ENCODE measurements at regions not wholly inside any gene's neighbourhood (a gene's known extent, or its start where the extent isn't known, plus 50 kb on each side); places are given as distances from the start of the nearest gene placed in this dataset.

DNA sequence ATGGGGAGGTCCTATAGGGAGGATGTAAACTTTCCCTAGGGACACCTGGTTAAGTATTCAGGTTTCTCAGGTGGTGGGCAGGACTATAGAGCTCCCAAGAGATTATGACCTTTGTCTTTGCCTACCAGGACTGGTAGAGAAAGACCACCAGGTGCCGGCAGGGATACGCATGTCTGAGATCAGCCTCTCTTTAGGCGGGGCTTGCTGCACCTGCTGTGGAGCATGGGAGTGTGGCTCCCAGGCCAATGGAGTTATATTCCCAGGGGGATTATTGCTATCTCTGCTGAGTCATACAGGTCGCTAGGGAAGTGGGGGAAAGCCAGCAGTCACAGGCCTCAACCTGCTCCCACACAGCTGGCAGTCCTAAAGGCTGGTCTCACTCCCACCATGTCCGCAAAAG, 280.5 kb upstream of the MMS22L start:
- intact Hi-C loops (cut with micrococcal nuclease) = no loop called here
- Histone ChIP-seq H3K27ac (ENCODE audit: low read depth, low read length) (no peak overlapping the region), H3K36me3 (ENCODE audit: insufficient read depth, low read length) (no peaks in the 10 kb centered on the region), H3K4me3 (ENCODE audit: low read length in 2 of 2) (no peak overlapping the region), H3K27me3 (ENCODE audit: insufficient read depth, low read length) (no peaks in the 10 kb centered on the region), H3K4me1 (ENCODE audit: insufficient read depth, low read length) (no peaks in the 10 kb centered on the region), H3K9me3 (ENCODE audit: control insufficient read depth in 1 of 2, low read length in 2 of 2) (no peaks in the 10 kb centered on the region)
- Mint-ChIP-seq H3K36me3 (no peaks in the 10 kb centered on the region), H3K27ac (peak overlapping the region in 1 of 7 donors; percentile 69), H3K9me3 (peaks cover 0 to 4% (median 0%) of the 10 kb centered on the region in 8 donors), H3K27me3 (no peaks in the 10 kb centered on the region), H3K4me3 (no peak overlapping the region), H3K4me1 (no peaks in the 10 kb centered on the region)
- no peak for DNase-seq
- CTCF ChIA-PET (ENCODE audit: partially characterized antibody) = no interaction called here
- POLR2A ChIA-PET (ENCODE audit: partially characterized antibody) = no interaction called here

DNA sequence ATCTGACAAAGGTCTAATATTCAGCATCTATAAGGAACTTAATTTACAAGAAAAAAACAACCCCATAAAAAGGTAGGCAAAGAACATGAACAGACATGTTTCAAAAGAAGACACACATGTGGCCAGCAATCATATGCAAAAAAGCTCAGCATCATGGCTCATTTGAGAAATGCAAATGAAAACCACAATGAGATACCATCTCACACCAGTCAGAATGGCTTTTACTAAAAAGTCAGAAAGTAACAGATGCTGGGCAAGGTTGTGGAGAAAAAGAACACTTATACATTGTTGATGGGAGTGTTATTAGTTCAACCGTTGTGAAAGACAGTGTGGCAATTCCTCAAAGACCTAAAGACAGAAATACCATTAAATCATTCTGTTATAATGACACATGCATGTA, 289.9 kb upstream of the MMS22L start:
- H3K27ac Mint-ChIP-seq = no peak overlapping the region
- H3K36me3 Mint-ChIP-seq = no peaks in the 10 kb centered on the region
- Histone ChIP-seq H3K9me3 (ENCODE audit: control insufficient read depth in 1 of 2, low read length in 2 of 2) (no peaks in the 10 kb centered on the region), H3K4me3 (ENCODE audit: low read length in 2 of 2) (no peak overlapping the region), H3K36me3 (ENCODE audit: insufficient read depth, low read length) (no peaks in the 10 kb centered on the region), H3K27me3 (ENCODE audit: insufficient read depth, low read length) (no peaks in the 10 kb centered on the region), H3K27ac (ENCODE audit: low read depth, low read length) (no peak overlapping the region), H3K4me1 (ENCODE audit: insufficient read depth, low read length) (no peaks in the 10 kb centered on the region)
- H3K27me3 Mint-ChIP-seq = no peaks in the 10 kb centered on the region
- intact Hi-C loops (cut with micrococcal nuclease) = no loop called here
- H3K9me3 Mint-ChIP-seq = peaks cover 0 to 3% (median 0%) of the 10 kb centered on the region in 8 donors
- no peak for DNase-seq
- POLR2A ChIA-PET (ENCODE audit: partially characterized antibody) = no interaction called here
- CTCF ChIA-PET (ENCODE audit: partially characterized antibody) = no interaction called here
- no peak overlapping the region for H3K4me3 Mint-ChIP-seq
- H3K4me1 Mint-ChIP-seq = no peaks in the 10 kb centered on the region

DNA sequence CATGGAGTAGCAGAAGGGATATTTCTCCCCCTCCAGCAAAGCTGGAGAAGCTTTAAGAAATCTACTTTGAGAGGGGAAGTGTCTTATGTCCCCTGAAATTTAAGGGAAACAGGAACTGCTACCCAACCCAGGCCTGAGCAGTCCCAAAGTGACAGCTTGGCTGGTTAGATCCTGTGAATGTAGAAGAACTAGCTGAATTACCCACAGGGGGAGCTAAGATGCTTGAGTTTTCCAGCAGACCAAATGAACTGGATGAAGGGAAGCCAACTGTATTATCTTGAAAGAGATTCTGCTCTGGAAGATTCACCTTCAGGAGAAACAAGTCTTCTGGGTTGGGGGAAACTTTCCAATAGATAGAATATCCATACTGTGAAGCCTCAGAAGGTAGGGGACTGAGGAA, 303.3 kb upstream of the MMS22L start:
- H3K27ac Mint-ChIP-seq = no peak overlapping the region
- DNase-seq = no peak
- intact Hi-C loops (cut with micrococcal nuclease) = no loop called here
- H3K36me3 ChIP-seq (ENCODE audit: insufficient read depth, low read length) = no peaks in the 10 kb centered on the region
- H3K9me3 ChIP-seq (ENCODE audit: control insufficient read depth in 1 of 2, low read length in 2 of 2) = no peaks in the 10 kb centered on the region
- CTCF ChIA-PET (ENCODE audit: partially characterized antibody) = no interaction called here
- H3K36me3 Mint-ChIP-seq = no peaks in the 10 kb centered on the region
- no peaks in the 10 kb centered on the region for H3K27me3 ChIP-seq (ENCODE audit: insufficient read depth, low read length)
- peaks cover 0 to 4% (median 0%) of the 10 kb centered on the region in 8 donors for H3K9me3 Mint-ChIP-seq
- no peaks in the 10 kb centered on the region for H3K27me3 Mint-ChIP-seq
- H3K4me3 Mint-ChIP-seq = no peak overlapping the region
- POLR2A ChIA-PET (ENCODE audit: partially characterized antibody) = no interaction called here
- H3K27ac ChIP-seq (ENCODE audit: low read depth, low read length) = no peak overlapping the region
- H3K4me1 ChIP-seq (ENCODE audit: insufficient read depth, low read length) = no peaks in the 10 kb centered on the region
- no peak overlapping the region for H3K4me3 ChIP-seq (ENCODE audit: low read length in 2 of 2)
- H3K4me1 Mint-ChIP-seq = no peaks in the 10 kb centered on the region

DNA sequence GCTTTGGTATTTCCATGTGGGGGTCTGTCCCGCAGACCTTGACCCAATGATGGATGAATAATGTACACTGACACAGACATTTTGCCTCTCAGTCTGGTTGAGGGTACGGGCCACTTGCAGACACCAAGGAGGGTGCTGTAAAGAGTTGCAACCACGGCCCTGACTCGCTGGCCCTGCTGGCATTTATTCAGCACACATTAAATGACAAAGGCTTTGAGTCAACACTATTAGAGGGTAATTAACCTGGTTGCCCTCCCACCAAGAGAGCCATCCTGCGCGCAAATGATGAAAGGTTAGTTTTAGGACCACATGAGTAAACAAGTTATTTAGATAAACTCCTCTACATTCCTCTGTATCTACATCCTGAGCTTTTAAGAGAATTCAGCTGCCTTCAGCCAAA, 308.9 kb upstream of the MMS22L start:
- DNase-seq = no peak
- no peaks in the 10 kb centered on the region for H3K36me3 Mint-ChIP-seq
- Histone ChIP-seq H3K27ac (ENCODE audit: low read depth, low read length) (no peak overlapping the region), H3K4me3 (ENCODE audit: low read length in 2 of 2) (no peak overlapping the region), H3K4me1 (ENCODE audit: insufficient read depth, low read length) (no peaks in the 10 kb centered on the region), H3K9me3 (ENCODE audit: control insufficient read depth in 1 of 2, low read length in 2 of 2) (no peaks in the 10 kb centered on the region), H3K27me3 (ENCODE audit: insufficient read depth, low read length) (no peaks in the 10 kb centered on the region), H3K36me3 (ENCODE audit: insufficient read depth, low read length) (no peaks in the 10 kb centered on the region)
- ChIA-PET CTCF (ENCODE audit: partially characterized antibody) (no interaction called here), POLR2A (ENCODE audit: partially characterized antibody) (no interaction called here)
- H3K27ac Mint-ChIP-seq = no peak overlapping the region
- intact Hi-C loops (cut with micrococcal nuclease) = no loop called here
- H3K4me1 Mint-ChIP-seq = no peaks in the 10 kb centered on the region
- H3K9me3 Mint-ChIP-seq = no peaks in the 10 kb centered on the region
- H3K4me3 Mint-ChIP-seq = no peak overlapping the region
- no peaks in the 10 kb centered on the region for H3K27me3 Mint-ChIP-seq

DNA sequence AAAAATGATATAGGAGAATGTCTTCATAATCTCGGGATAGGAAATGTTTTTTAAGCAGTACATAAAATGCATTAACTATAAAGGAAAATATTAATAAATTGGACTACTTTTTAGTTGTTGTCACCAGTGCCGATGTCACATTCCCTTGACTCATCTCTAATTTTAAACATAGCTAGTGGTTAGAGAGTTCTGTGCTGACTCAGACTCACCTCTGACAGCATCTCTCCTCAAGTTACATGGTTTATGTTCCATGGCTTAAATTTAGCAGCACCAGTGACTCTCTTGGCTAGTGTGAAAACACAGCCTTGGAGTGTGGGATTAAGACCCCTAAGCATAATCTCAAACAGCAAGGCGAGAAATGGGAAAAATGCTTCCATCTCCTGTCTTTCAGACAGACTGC, 311.8 kb upstream of the MMS22L start:
- Histone ChIP-seq H3K4me1 (ENCODE audit: insufficient read depth, low read length) (no peaks in the 10 kb centered on the region), H3K4me3 (ENCODE audit: low read length in 2 of 2) (no peak overlapping the region), H3K27me3 (ENCODE audit: insufficient read depth, low read length) (no peaks in the 10 kb centered on the region), H3K9me3 (ENCODE audit: control insufficient read depth in 1 of 2, low read length in 2 of 2) (no peaks in the 10 kb centered on the region), H3K27ac (ENCODE audit: low read depth, low read length) (no peak overlapping the region), H3K36me3 (ENCODE audit: insufficient read depth, low read length) (no peaks in the 10 kb centered on the region)
- no peaks in the 10 kb centered on the region for H3K27me3 Mint-ChIP-seq
- no peaks in the 10 kb centered on the region for H3K9me3 Mint-ChIP-seq
- POLR2A ChIA-PET (ENCODE audit: partially characterized antibody) = no interaction called here
- no peaks in the 10 kb centered on the region for H3K4me1 Mint-ChIP-seq
- intact Hi-C loops (cut with micrococcal nuclease) = no loop called here
- CTCF ChIA-PET (ENCODE audit: partially characterized antibody) = no interaction called here
- no peak overlapping the region for H3K4me3 Mint-ChIP-seq
- DNase-seq = no peak
- H3K36me3 Mint-ChIP-seq = no peaks in the 10 kb centered on the region
- H3K27ac Mint-ChIP-seq = no peak overlapping the region

DNA sequence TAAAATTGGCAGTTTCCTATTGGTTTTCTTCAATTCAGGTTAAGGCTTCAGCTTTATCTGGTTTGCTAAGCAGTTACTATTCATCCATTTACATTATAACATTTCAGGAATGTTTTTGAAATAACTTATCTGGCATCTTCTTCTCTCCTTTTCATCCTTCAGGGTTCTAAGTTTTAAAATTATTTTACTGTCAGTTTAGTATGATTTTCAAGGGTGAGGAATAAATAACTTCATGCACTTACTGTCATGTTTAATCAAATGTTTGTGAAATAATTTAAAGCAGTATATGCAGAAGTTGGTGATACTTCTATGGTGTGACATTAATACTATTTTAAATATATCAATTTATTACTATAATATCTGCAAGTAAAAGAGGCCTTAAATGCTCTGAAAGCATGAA, 338.1 kb upstream of the MMS22L start:
- no peak for DNase-seq
- no peaks in the 10 kb centered on the region for H3K36me3 Mint-ChIP-seq
- no peaks in the 10 kb centered on the region for H3K9me3 ChIP-seq (ENCODE audit: control insufficient read depth in 1 of 2, low read length in 2 of 2)
- H3K27ac Mint-ChIP-seq = no peak overlapping the region
- intact Hi-C loops (cut with micrococcal nuclease) = no loop called here
- H3K4me1 Mint-ChIP-seq = no peaks in the 10 kb centered on the region
- H3K4me3 ChIP-seq (ENCODE audit: low read length in 2 of 2) = no peak overlapping the region
- H3K4me3 Mint-ChIP-seq = no peak overlapping the region
- H3K9me3 Mint-ChIP-seq = peaks cover 0 to 2% (median 0%) of the 10 kb centered on the region in 8 donors
- H3K4me1 ChIP-seq (ENCODE audit: insufficient read depth, low read length) = no peaks in the 10 kb centered on the region
- H3K27me3 ChIP-seq (ENCODE audit: insufficient read depth, low read length) = no peaks in the 10 kb centered on the region
- ChIA-PET CTCF (ENCODE audit: partially characterized antibody) (no interaction called here), POLR2A (ENCODE audit: partially characterized antibody) (no interaction called here)
- H3K36me3 ChIP-seq (ENCODE audit: insufficient read depth, low read length) = no peaks in the 10 kb centered on the region
- H3K27me3 Mint-ChIP-seq = no peaks in the 10 kb centered on the region
- no peak overlapping the region for H3K27ac ChIP-seq (ENCODE audit: low read depth, low read length)

DNA sequence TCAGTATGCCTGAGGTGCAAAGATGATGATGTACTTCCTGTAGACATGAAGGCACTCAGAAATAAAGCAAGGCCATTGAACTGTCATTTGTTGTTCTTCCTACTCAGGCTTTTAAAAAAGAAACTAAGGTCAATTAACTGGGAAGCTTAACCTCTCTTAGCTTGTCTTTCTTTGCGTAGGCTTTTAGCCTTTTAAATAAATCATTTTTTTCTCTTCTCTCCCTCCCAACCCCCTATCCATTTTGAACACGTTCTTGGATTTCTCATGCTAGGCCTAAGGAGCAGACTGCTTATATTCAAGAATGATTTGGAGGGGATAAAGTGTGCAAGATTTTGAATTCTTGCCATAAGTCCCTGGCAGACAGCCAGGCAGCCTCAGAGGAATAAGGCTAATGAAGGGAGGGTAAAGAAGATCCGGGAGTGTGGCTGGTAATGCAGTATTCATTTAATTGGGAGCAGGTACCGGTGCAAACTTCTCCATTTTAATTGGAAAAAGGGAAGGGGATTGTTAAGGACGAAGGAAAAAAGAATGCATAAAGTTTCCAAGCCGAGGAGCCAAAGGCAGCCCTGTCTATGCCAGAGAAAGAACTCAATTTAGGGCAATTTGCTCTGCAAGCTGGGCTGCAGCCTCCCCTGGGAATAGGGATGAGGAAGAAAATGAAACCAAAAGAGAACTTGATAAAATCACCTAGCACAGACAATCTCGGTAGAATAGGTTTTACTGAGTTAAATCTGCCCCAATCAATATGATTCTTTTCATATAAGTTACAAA, 343.8 kb upstream of the MMS22L start:
- Mint-ChIP-seq H3K4me1 (no peaks in the 10 kb centered on the region), H3K36me3 (no peaks in the 10 kb centered on the region)
- CTCF ChIA-PET (ENCODE audit: partially characterized antibody) = no interaction called here

DNA sequence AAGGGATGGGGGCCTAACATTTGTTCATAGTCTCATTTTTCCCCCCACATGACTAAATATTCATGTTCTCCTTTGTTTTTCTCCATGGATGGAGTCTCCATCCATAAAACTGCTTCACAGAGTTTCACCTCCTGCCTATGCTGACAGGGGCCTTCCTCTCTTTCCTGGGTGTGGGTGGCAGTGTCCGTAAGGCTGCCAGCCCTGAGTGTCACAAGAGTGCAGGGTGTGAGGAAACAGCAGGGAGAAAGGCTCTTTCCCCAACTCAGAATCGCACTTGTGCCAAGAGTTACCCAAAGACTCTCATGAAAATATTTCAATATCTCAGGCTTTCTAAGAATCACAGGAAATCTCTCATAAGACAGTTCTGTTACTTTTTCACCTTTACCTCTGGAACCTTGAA, 346.2 kb upstream of the MMS22L start:
- no peaks in the 10 kb centered on the region for H3K27me3 Mint-ChIP-seq
- no peak overlapping the region for H3K4me3 ChIP-seq (ENCODE audit: low read length in 2 of 2)

More for the DNA sequence above, 343.8 kb upstream of the MMS22L start:
- Mint-ChIP-seq H3K27me3 (no peaks in the 10 kb centered on the region), H3K9me3 (peaks cover 0 to 2% (median 0%) of the 10 kb centered on the region in 8 donors), H3K27ac (no peak overlapping the region), H3K4me3 (no peak overlapping the region)
- DNase-seq = no peak
- no peak overlapping the region for H3K4me3 ChIP-seq (ENCODE audit: low read length in 2 of 2)
- H3K27me3 ChIP-seq (ENCODE audit: insufficient read depth, low read length) = no peaks in the 10 kb centered on the region
- no peaks in the 10 kb centered on the region for H3K4me1 ChIP-seq (ENCODE audit: insufficient read depth, low read length)
- POLR2A ChIA-PET (ENCODE audit: partially characterized antibody) = no interaction called here
- intact Hi-C loops (cut with micrococcal nuclease) = no loop called here
- H3K36me3 ChIP-seq (ENCODE audit: insufficient read depth, low read length) = no peaks in the 10 kb centered on the region
- H3K9me3 ChIP-seq (ENCODE audit: control insufficient read depth in 1 of 2, low read length in 2 of 2) = no peaks in the 10 kb centered on the region
- H3K27ac ChIP-seq (ENCODE audit: low read depth, low read length) = no peak overlapping the region

More for the DNA sequence above, 346.2 kb upstream of the MMS22L start:
- no peak for DNase-seq
- H3K36me3 ChIP-seq (ENCODE audit: insufficient read depth, low read length) = no peaks in the 10 kb centered on the region
- H3K9me3 Mint-ChIP-seq = peaks cover 0 to 2% (median 0%) of the 10 kb centered on the region in 8 donors
- H3K4me3 Mint-ChIP-seq = no peak overlapping the region
- H3K36me3 Mint-ChIP-seq = no peaks in the 10 kb centered on the region
- H3K4me1 ChIP-seq (ENCODE audit: insufficient read depth, low read length) = no peaks in the 10 kb centered on the region
- ChIA-PET CTCF (ENCODE audit: partially characterized antibody) (no interaction called here), POLR2A (ENCODE audit: partially characterized antibody) (no interaction called here)
- H3K9me3 ChIP-seq (ENCODE audit: control insufficient read depth in 1 of 2, low read length in 2 of 2) = no peaks in the 10 kb centered on the region
- intact Hi-C loops (cut with micrococcal nuclease) = no loop called here
- H3K27ac ChIP-seq (ENCODE audit: low read depth, low read length) = no peak overlapping the region
- H3K4me1 Mint-ChIP-seq = no peaks in the 10 kb centered on the region
- no peaks in the 10 kb centered on the region for H3K27me3 ChIP-seq (ENCODE audit: insufficient read depth, low read length)
- H3K27ac Mint-ChIP-seq = no peak overlapping the region

All from CD4-positive, alpha-beta memory T cell (primary cell).